ENCODE measurements at regions not wholly inside any gene's neighbourhood (a gene's known extent, or its start where the extent isn't known, plus 50 kb on each side); places are given as distances from the start of the nearest gene placed in this dataset.
"Not testable (repeated sequence)": the region's sequence is repeated elsewhere in the genome, so short reads cannot be mapped to it uniquely, and the experiment has no call there.

DNA sequence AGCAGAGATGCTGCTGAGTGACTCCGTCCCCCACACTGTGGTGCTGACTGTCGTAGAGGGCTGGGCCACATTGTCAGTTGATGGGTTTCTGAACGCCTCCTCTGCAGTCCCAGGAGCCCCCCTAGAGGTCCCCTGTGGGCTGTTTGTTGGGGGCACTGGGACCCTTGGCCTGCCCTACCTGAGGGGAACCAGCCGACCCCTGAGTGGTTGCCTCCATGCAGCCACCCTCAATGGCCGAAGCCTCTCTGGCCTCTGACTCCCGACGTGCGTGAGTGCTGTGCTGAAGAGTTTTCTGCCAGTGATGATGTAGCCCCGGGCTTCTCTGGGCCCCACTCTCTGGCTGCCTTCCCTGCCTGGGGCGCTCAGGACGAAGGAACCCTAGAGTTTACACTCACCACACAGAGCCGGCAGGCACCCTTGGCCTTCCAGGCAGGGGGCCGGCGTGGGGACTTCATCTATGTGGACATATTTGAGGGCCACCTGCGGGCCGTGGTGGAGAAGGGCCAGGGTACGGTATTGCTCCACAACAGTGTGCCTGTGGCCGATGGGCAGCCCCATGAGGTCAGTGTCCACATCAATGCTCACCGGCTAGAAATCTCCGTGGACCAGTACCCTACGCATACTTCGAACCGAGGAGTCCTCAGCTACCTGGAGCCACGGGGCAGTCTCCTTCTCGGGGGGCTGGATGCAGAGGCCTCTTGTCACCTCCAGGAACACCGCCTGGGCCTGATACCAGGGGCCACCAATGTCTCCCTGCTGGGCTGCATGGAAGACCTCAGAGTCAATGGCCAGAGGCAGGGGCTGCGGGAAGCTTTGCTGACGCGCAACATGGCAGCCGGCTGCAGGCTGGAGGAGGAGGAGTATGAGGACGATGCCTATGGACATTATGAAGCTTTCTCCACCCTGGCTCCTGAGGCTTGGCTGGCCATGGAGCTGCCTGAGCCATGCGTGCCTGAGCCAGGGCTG, 181.1 kb downstream of the TBC1D2B start:
- not testable (repeated sequence) for DNase-seq

DNA sequence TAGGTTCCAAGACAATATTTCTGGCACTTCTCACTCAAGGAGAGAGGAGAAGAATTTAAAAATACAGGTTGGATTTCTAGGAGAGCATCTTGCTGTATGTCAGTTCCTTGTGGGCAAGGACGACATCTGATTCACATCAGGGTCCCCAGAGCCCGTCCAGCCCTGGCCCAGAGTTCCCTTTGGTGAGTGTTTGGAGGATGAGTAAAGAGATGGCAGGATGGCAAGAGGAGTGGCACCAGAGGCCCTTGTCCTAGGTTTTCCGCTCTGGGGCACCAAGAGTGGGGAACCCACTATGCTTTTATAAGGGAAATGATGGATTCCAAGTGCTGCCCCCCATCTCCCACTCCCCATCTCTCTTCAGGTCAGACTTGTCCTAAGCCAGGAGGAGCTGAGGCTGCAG, 181.8 kb downstream of the TBC1D2B start:
- no peak for DNase-seq

DNA sequence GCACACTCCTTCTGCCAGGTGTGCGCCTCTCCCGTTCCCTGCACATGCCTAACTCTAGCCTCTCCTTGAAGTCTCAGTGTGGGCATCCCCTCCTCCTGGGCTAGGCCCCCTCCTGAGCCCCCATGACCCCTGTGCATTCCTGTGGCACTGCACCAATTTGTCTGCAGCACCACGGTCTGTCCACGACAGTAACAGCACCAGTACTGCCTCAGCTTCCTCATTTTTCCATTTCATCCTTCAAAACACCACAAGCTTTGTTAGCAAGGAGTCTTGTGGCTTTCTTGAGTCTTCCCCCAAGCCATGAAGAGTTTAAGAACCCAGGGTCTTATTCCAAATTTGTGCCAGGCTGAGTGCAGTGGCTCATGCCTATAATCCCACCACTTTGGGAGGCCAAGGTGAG, 182.4 kb downstream of the TBC1D2B start:
- DNase-seq = not testable (repeated sequence)

DNA sequence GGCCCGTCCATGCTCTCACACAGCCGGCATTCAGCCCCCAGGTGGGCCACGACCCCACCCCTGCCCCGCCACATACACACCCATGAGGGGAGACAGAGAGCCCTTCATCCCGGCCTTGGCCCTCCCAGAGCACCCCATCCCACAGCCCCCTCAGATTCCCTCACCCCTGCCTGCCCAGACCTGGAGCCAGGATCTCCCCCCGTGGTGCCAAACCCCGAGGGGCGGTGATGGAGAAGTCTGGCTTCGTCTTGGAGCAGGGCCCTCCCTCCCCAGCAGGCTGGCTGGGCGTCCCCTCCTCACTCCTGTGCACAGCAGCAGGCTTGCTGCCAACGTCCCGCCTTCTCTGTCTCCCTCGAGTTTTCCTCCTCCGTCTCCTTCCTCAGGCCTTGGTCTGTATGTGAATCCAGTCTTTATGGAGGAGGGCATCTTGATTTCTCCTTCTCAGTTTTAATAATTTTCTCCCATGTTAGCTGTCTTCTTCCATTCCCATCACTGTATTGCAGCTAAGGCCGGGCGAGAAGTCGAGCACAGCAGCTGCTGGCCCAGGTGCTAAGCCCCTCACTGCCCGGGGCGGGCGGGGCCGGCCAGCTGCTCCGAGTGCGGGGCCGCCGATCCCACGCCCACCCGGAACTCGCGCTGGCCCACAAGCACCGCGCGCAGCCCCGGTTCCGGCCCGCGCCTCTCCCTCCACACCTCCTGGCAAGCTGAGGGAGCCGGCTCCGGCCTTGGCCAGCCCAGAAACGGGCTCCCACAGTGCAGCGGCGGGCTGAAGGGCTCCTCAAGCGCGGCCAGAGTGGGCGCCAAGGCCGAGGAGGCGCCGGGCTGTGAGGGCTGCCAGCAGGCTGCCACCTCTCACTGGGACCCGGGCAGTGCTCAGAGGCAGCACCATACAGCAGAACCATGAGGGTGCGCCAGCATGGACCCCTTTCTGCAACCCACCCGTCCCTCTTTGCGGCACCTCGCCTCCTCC, 183.6 kb downstream of the TBC1D2B start:
- DNase-seq = not testable (repeated sequence)

DNA sequence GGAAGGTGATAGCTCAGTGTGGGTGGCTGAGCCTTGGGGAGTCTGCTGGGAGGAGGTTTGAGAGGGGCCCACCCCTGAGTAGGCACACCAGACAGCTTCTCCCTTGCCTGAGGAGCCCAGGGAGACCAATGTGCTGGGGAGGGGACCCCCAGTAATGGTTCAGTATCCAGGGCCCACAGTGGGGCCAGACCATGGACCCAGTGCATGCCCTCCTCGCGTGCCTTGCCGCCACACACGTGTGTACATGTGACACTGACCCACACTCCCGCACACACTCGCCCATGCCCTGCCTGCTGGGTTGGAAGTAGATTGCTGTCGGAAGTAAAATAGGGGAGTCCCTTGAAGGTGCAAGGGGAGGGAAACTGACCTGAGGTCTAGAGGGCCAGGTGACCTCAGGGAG, 184.3 kb downstream of the TBC1D2B start:
- not testable (repeated sequence) for DNase-seq

DNA sequence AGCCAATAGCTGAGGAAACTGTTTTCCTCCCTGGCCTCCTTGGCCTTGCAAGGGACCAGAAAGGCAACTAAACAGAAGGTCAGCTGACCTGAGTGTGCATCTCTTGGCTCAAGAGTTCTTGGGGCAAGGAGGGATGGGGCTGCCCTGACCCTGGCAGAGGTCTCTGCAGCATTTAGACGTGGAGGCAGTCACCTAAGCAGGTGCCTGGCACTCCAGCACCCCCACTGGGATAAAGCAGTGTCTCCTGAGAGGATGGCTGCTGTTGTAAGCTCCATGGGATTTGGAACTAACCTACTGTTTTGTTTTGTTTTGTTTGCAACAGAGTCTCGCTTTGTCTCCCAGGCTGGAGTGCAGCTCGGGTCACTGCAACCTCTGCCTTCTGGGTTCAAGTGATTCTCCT, 185.2 kb downstream of the TBC1D2B start:
- DNase-seq = no peak

DNA sequence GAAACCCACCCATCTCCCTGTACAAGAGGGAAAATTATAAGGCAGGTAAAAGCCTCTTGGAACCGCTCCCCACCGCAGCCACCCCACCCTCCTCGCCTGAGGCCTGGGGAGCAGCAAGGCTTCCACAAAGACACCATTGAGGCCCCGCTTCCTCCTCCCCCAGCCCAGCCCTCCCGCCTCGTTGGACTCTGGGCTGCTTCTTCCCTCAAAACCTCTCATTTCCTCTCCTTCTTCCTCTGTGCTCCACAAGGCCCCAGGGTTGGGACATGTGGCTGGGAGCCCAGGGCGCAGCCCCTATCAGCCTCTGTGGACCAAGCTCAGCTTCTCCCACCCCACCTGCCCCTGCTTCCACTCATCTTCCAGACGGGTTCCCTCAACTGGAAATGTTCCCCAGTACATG, 185.6 kb downstream of the TBC1D2B start:
- DNase-seq = not testable (repeated sequence)

DNA sequence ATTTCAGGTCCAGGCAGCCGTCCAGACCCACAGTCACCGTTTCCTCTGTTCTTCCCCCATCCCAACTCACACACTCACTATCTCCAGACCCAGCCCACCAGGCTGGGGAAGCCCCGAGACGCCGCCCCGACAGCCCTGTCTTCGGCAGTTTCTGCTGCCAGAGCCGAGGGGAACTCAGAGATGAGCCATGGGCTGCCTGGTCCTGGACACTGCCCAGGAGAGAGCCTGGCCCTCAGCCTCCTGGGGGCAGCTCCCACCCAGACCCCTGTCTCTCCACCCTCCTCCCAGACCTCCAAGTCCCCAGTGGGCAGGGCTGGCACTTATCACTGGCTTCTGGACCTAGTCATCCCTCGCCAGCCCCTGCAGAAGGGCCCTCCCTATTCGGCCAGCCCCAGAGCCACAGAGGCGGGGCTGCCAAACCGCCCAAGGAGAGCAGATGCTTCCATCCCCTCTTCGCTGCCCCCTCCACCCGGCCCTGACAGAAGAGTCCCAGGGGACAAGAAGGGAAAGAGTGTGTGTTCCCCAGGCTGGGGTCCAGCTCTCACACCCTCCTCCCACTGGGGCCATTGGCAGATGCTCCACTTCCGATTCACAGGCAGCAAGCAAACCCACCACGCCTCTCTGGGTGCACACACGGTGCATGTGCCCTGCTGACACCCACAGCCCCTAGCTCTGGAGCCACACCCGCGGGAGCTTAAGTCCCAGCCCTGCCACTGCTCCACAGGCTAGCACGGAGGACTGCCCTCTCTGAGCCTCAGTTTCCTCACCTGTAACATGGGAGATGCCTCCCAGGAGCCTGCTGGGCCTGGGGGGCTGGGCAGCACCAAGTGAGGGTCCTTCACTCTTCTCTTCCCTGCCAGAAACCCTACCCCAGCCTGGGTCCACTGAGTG, 186.4 kb downstream of the TBC1D2B start:
- peak; percentile 12 for DNase-seq

DNA sequence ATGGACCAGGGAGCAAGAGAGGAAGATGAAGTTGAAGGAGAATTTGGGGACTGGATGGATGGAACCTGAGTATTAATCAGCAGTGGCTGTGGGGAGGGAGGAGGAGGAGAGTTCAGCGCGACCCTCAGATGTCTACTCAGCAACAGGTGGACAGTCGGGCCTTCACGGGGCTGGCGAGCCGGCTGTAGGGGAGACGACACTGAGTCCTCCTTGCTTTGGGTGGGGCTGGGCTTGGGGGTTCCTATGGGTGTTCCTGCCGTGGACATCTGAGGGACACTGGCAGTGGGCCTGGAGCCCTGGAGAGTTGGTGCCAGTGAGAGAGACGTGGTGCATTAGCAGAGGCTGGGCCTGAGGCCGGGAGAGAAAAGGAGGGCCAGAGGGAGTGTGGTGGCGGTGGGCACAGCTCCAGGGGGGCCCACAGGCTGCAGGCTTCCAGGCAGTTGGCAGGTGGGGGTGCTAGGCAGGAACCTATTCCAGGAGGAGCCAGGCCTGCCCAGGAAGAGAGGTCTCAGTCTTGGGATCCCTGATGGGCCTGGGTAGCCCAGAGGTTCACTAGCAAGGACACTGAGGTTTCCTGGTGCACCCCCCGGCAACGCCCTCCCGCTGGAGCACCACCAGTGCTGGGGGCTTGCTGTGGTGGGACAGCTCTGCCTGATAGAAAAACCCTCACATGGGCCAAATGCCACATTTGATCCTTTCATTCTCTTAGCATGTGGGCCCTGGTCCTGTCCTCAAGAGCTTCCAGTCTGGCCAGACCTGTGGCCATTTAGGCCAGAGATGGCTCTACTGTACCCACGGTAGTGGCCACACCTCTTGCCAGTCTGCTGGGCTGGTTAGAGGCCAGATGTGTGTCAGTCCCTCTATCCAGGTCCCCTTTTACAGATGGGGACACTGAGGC, 187.4 kb downstream of the TBC1D2B start:
- not testable (repeated sequence) for DNase-seq

DNA sequence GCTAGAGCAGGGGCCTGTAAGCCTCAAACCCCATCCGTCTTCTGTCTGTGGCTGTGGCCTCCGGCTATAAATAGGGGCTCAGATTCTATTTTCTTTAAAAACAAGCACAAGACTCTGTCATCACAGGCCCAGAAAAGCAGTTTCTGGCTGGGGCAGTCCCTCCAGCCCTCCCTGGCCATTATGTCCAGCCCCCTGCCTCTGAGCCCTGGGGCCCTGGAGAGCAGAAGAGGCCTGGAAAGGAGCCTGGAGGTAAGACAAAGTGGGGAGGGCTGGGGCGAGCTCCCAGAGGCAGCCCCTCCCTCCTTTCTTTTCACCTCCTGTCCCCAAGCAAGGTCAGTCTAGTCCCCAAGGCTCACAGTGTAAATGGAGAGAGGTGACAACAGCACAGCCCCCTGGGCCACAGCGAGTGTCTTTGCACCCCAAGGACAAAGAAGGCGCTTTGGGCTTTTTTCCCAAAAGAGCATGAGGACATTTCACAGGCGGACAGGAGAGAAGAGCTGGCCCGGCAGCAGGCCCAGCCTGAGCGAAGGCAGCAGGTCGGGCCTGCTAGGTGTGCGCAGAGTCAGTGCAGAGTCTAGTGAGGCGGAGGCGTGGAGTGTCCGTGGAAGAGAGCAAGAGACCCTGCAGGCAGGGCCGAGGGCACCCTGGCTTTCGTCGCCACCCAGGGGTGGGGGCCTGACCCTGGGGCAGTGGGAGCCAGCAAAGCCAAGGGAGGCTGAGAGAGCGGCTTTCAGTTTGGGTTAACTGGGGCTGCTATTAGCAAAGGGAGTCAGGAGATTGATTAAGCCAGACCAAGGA, 188.3 kb downstream of the TBC1D2B start:
- DNase-seq = no peak

DNA sequence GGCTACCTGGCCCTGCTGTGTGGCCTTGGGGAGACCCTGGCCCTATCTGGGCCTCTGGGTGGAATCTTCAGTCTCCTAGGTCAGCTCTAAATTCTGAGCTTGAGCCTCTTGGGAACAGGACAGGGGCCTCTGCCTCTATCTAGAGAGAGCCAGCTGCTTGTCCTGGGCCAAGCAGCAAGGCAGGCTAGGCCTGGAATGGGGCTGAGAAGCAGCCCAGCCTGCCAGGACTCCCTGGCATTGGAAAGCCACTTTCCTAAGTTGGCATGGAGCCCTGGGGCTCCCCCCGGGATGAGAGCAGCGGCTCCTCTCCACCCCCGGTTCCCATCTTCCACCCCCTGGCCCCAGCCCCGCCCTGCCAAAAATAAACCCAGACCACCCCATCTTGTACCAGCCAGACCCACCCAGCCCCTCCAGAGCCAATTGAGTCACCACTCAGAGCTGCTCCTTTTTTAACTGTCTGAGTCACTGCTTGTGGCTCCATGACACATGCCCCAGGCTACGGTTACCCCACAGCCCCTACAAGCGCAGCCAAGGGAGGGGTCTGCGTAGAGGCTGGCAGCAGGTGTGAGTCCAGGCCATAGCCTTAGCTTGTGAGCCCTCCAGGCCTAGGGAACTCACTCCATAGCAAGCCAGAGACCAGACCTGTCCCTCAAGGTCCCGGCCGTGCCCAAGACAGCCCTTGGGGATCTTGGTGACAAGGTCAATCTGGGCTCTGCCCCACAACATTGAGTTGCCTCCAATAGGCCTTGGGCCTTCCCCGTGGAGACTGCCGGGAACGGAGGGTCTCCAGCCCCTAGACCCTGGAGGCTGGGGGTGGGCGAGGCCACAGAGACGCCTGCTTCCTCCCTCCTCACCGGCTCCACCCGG, 189.7 kb downstream of the TBC1D2B start:
- DNase-seq = not testable (repeated sequence)

DNA sequence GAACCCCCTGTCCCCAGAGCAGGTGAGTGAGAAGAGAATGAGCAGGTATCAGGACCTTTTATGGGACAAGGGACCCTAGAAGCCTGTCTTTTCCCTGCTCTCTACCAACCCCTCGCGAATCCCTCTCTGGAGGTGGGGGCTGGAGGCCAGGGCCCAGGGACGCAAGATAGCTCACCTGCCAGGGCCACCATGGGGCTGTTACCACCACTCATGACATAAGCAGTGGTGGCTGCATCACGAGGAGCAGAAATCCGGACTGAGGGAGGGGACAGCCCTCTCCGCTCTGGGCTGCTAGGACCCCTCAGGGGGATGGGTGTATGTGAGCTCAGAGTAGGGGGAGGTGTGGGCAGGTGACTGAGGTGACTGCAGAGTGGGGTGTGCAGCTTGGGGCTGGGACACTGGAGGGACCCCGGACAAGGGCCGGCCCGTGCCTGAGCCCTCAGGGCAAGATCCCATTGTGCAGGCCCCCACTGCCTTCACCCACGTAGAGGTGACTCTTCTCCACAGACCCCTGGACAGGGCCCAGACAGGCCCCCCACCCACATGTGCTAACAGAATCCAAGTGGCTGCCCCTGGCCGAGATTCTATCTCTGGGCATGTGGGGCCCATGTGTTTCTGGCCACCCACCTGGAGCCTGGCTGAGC, 190.6 kb downstream of the TBC1D2B start:
- DNase-seq = no peak

DNA sequence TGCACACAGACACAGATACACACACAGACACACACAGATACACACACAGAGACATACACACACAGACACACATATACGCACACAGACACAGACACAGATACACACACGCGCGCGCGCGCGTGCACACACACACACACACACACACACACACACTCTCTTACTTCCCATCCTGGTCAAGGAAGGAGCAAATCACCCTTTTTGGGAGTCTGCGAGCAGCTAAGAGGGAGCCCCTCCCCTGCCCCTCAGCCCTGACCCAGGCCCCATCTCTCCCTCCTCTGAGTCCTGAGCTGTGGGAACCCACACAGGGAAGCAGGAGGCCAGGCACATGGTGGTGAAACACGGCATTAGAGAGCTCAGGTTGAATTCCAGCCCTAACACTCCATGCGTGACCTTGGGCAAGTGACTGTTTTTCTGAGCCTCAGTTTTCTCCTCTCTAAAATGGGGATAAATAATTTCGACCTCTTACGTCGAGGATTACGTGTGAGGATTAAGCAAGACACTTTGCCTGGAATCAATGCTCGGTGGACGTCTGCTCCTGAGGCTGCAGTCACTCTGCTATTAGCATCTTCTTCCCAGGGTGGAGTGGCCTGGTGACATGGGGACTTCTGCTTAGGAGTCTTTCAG, 191.5 kb downstream of the TBC1D2B start:
- DNase-seq = not testable (repeated sequence)

DNA sequence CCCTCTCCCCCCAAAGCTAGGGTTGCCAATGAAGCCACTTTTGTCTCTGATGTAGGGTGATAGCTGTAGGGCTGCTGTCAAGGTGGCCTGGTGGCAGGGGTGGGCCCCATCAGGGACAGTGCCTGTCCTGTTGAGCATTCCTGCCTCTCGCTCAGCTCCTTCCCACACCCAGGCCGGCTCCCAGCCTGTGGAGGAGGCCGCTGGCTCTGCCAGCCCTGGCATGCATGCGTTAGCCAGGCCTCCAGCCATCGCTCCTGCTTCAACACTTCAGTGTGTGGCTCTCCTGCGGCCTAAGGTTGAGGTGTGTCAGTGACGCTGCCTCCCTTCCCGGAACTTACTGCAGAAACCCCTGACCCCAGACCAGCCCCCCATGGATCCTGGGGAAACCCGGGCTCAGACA, 194.5 kb downstream of the TBC1D2B start:
- not testable (repeated sequence) for DNase-seq

DNA sequence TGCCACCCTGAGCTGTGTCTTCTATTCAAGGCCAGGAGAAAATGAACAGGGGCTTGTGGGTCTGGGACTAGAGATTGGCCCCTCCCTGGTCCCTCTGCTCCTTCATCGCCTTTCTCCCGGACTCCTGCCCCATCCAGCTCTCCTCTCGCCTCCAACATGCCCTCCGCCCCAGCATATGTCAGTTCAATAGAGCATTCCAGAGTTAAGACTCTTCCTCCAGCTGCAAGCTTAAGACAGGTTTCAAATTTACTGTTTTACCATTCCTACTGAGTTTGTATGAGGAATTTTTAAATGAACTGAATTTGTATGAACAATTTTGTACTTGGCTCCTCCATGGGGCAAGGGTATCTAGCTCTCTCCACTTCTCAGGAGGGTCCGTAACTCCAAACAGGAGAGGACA, 195.6 kb downstream of the TBC1D2B start:
- DNase-seq = no peak

DNA sequence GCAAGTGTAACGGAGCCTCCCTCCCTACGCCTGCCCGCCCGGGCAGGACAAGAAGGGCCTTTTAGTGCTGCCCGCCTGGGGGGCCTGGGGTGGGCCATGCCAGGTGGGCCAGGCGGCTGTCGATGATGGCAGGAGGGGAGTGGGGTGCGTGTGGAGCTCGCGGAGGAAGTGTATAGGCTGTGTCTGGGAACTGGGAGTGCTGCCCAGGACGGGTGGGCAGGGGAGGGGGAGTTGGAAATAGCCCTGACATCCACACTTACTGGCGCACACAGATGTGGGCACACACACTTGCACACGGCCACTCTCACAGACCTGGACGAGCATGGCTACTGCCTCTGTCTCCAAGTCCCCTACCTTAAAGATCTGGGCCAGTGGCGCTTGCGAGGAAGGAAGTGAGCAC, 196.0 kb downstream of the TBC1D2B start:
- not testable (repeated sequence) for DNase-seq

DNA sequence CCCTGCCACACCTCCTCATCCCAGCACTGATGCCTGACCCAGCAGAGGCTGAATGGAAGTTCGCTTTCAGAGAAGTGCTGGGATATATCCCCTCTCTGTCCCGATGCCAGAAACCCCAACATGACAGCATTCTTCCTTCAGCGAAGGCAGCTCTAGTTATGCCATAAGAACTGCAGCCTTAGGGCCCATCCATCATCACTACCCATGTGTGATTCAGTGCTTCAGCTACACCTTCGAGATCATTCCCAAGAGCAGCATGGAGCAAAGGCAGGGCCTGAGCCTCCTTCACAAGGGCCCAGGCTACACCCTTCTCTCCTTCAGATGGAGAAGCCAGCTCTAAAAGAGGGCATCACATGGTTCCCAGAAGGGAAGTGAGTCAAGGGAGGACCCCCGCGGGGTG, 198.0 kb downstream of the TBC1D2B start:
- not testable (repeated sequence) for DNase-seq

DNA sequence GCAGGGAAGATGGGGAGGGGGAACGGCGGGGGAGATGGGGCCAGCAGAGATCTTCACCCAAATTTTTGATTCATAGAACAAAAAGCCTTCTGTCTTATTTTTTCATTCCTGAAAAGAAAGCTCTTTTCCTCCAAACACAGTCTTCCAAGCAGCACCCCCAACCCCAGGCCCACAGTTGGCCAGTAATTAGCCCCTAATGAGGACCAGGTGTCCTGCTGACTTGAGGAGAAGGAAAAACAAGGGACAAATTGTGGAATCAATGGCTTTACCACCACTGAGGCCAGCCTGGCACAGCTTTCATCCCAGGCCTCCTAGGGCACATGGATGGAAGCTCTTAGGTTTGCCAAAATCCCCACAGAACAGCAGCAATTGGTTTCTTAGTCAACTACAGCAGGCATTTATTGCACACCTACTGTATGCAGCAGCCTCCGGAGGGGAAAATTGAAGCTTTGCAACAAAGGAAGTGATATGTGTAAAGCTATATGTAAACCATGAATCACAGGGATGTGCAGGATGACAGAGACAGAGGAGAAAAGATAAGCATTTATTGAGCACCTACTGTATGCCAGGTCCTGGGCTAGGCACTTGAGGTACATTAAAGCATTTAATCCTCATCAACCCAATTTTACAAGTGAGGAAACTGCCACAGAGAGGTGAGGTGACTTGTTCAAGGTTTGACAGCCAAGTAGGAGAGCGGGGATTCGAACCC, 199.5 kb downstream of the TBC1D2B start:
- DNase-seq = no peak

All from NCI-H526 treated with DMSO at 0.1 percent for 48 hours (cell line).